ENCODE measurements at regions not wholly inside any gene's neighbourhood (a gene's known extent, or its start where the extent isn't known, plus 50 kb on each side); places are given as distances from the start of the nearest gene placed in this dataset.

DNA sequence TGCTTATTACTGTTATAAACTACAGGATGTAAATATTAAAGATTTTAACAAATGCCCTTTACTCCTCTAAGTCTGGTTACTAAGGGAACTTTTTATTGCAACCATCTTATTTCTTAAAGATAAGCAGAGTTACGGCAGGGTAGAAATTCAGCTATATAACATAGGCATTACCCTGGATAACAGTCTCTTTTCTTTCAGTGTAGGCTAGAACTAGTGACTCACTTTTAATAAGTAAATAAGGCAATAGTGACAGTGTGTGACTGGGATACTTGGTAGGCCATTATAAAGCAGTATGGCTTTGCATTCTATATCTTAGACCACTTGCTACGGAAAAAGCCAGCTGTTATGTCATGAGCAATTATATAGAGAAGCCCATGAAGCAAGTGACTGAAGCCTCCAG is 1041.0 kb upstream of the NRXN1 start:
- Histone ChIP-seq H3K4me3 (ENCODE audit: low read length) (no peak overlapping the region), H3K4me1 (ENCODE audit: control insufficient read depth, low read length) (peaks cover 35% of the 10 kb centered on the region), H3K4me2 (ENCODE audit: low read length) (no peak overlapping the region), H3K27ac (ENCODE audit: low read depth, low read length) (0 out of 2 replicates have a peak overlapping the region, but pooled peaks have one; percentile 85), H4K20me1 (ENCODE audit: control insufficient read depth, insufficient read depth, low read depth, low read length) (no peaks in the 10 kb centered on the region), H3K79me2 (ENCODE audit: control insufficient read depth, low read length) (no peaks in the 10 kb centered on the region), H3F3A (ENCODE audit: control insufficient read depth, insufficient read depth) (peaks cover 10% of the 10 kb centered on the region), H3K36me3 (ENCODE audit: control insufficient read depth, low read length) (peaks cover 18% of the 10 kb centered on the region), H3K9me2 (replicated peaks; ENCODE audit: control insufficient read depth, low read length) (no peaks in the 10 kb centered on the region), H3K9me3 (ENCODE audit: control insufficient read depth, insufficient read depth, low read length) (peaks cover 11% of the 10 kb centered on the region; the same call in 1 of the 2 replicates), H3K27me3 (ENCODE audit: control insufficient read depth, low read length) (no peaks in the 10 kb centered on the region)
- TF ChIP-seq EZH2phosphoT487 (IDR thresholded peaks at IDR 0.05; ENCODE audit: borderline replicate concordance, low read length) = no peak
- TF ChIP-seq, protein P1, sequence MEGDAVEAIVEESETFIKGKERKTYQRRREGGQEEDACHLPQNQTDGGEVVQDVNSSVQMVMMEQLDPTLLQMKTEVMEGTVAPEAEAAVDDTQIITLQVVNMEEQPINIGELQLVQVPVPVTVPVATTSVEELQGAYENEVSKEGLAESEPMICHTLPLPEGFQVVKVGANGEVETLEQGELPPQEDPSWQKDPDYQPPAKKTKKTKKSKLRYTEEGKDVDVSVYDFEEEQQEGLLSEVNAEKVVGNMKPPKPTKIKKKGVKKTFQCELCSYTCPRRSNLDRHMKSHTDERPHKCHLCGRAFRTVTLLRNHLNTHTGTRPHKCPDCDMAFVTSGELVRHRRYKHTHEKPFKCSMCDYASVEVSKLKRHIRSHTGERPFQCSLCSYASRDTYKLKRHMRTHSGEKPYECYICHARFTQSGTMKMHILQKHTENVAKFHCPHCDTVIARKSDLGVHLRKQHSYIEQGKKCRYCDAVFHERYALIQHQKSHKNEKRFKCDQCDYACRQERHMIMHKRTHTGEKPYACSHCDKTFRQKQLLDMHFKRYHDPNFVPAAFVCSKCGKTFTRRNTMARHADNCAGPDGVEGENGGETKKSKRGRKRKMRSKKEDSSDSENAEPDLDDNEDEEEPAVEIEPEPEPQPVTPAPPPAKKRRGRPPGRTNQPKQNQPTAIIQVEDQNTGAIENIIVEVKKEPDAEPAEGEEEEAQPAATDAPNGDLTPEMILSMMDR (IDR thresholded peaks at IDR 0.05; ENCODE audit: low read depth, low read length, poor library complexity, severe bottlenecking) = no peak

DNA sequence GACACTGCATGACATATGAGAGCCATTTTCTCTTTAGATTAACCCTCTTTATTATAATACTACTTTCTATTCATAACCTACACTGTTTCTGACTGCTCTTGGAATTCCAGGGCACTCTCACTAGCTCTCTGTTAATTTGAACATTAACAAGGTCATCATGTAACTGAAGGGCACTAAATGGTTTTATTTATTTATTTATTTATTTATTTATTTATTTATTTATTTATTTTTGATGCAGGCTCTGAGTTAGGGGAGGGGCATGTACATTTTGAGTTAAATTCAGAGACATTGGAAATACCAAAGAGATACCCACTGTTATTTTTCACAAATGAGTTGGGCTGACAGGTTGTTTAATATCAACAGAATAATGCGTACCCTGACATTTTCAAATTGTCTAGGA is 1038.7 kb upstream of the NRXN1 start:
- Histone ChIP-seq H3K36me3 (ENCODE audit: control insufficient read depth, low read length) (peaks cover 18% of the 10 kb centered on the region), H3K4me2 (ENCODE audit: low read length) (no peak overlapping the region), H3K9me2 (replicated peaks; ENCODE audit: control insufficient read depth, low read length) (no peaks in the 10 kb centered on the region), H3K79me2 (ENCODE audit: control insufficient read depth, low read length) (no peaks in the 10 kb centered on the region), H3K4me3 (ENCODE audit: low read length) (no peak overlapping the region), H4K20me1 (ENCODE audit: control insufficient read depth, insufficient read depth, low read depth, low read length) (no peaks in the 10 kb centered on the region), H3K27me3 (ENCODE audit: control insufficient read depth, low read length) (no peaks in the 10 kb centered on the region), H3K9me3 (ENCODE audit: control insufficient read depth, insufficient read depth, low read length) (peaks cover 7% of the 10 kb centered on the region; the same call in 1 of the 2 replicates), H3K4me1 (ENCODE audit: control insufficient read depth, low read length) (peaks cover 30% of the 10 kb centered on the region), H3K27ac (ENCODE audit: low read depth, low read length) (no peak overlapping the region), H3F3A (ENCODE audit: control insufficient read depth, insufficient read depth) (peaks cover 10% of the 10 kb centered on the region)
- TF ChIP-seq EZH2phosphoT487 (IDR thresholded peaks at IDR 0.05; ENCODE audit: borderline replicate concordance, low read length) = no peak
- TF ChIP-seq, protein P1 (IDR thresholded peaks at IDR 0.05; ENCODE audit: low read depth, low read length, poor library complexity, severe bottlenecking) = no peak

DNA sequence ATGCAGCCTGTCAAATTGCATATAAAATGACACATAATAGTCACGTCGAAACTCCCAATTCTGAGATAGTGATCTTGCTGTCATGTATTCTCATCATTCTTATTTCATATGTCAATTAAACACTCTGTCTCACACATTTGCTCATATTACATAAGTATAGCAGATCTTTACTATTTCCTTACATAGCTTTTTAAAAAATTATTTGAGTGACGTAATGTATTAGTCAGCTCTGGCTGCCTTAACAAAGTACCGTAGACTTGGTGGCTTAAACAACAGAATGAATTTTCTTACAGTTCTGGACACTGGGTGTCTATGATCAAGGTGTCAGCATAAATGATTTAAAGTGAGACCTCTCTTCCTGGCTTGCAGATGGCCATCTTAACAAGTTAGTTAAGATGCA is 1032.3 kb upstream of the NRXN1 start:
- no peak overlapping the region for H3K27ac ChIP-seq (ENCODE audit: low read depth, low read length)
- H3K36me3 ChIP-seq (ENCODE audit: control insufficient read depth, low read length) = no peaks in the 10 kb centered on the region
- peaks cover under 1% of the 10 kb centered on the region; the same call in 1 of the 2 replicates for H3K9me3 ChIP-seq (ENCODE audit: control insufficient read depth, insufficient read depth, low read length)
- TF ChIP-seq, protein P1 (IDR thresholded peaks at IDR 0.05; ENCODE audit: low read depth, low read length, poor library complexity, severe bottlenecking) = no peak
- TF ChIP-seq EZH2phosphoT487 (IDR thresholded peaks at IDR 0.05; ENCODE audit: borderline replicate concordance, low read length) = no peak
- no peaks in the 10 kb centered on the region; the same call in 1 of the 2 replicates for H3K9me2 ChIP-seq (replicated peaks; ENCODE audit: control insufficient read depth, low read length)
- no peaks in the 10 kb centered on the region for H3F3A ChIP-seq (ENCODE audit: control insufficient read depth, insufficient read depth)
- H4K20me1 ChIP-seq (ENCODE audit: control insufficient read depth, insufficient read depth, low read depth, low read length) = no peaks in the 10 kb centered on the region
- no peak overlapping the region for H3K4me3 ChIP-seq (ENCODE audit: low read length)
- no peaks in the 10 kb centered on the region for H3K79me2 ChIP-seq (ENCODE audit: control insufficient read depth, low read length)
- no peaks in the 10 kb centered on the region for H3K4me1 ChIP-seq (ENCODE audit: control insufficient read depth, low read length)
- H3K4me2 ChIP-seq (ENCODE audit: low read length) = no peak overlapping the region
- H3K27me3 ChIP-seq (ENCODE audit: control insufficient read depth, low read length) = no peaks in the 10 kb centered on the region

Measured in DOHH2 (cell line).